Stimulated activated CD8-positive, alpha-beta memory T cell treated with anti-CD3 and anti-CD28 coated beads, Interleukin-4, amount 100 ng/mL, for 4 hours (primary cell): ENCODE measurements at regions not wholly inside any gene's neighbourhood (a gene's known extent, or its start where the extent isn't known, plus 50 kb on each side); places are given as distances from the start of the nearest gene placed in this dataset.

Experiments
- DNase-seq, 2 donors: peaks; one replicate each; pipeline ENCODE4 v3.0.0-alpha.2; 2020; ENCODE audit warnings: low read depth in 2 of 2, low spot score in 1 of 2

GRCh38 chr2:191514613-191515012, 163.3 kb upstream of the NABP1 start:
- no peak for DNase-seq

- DNase-seq = no peak
Observed at GRCh38 chr2:191515551-191515950, 162.4 kb upstream of the NABP1 start.

- DNase-seq = no peak
Observed at GRCh38 chr2:191516260-191516659, 161.7 kb upstream of the NABP1 start.

- DNase-seq = no peak
Observed at GRCh38 chr2:191521608-191522208, 156.2 kb upstream of the NABP1 start.

- DNase-seq = no peak
Observed at GRCh38 chr2:191522478-191523120, 155.3 kb upstream of the NABP1 start.

- no peak for DNase-seq
Observed at GRCh38 chr2:191526091-191526490, 151.8 kb upstream of the NABP1 start.

- DNase-seq = no peak
Observed at GRCh38 chr2:191526536-191526935, 151.4 kb upstream of the NABP1 start.

GRCh38 chr2:191526953-191527556, 150.9 kb upstream of the NABP1 start:
- no peak for DNase-seq

- DNase-seq = no peak
Observed at GRCh38 chr2:191530618-191531017, 147.3 kb upstream of the NABP1 start.

GRCh38 chr2:191533693-191534180, 144.2 kb upstream of the NABP1 start:
- DNase-seq = no peak

GRCh38 chr2:191537921-191538320, 140.0 kb upstream of the NABP1 start:
- no peak for DNase-seq

- no peak for DNase-seq
Observed at GRCh38 chr2:191538334-191538903, 139.5 kb upstream of the NABP1 start.

- no peak for DNase-seq
Observed at GRCh38 chr2:191539068-191539467, 138.9 kb upstream of the NABP1 start.

- no peak for DNase-seq
Observed at GRCh38 chr2:191540681-191541080, 137.3 kb upstream of the NABP1 start.

GRCh38 chr2:191543708-191544107, 134.2 kb upstream of the NABP1 start:
- DNase-seq = no peak

GRCh38 chr2:191544461-191545062, 133.4 kb upstream of the NABP1 start:
- DNase-seq = no peak

GRCh38 chr2:191545361-191545760, 132.6 kb upstream of the NABP1 start:
- no peak for DNase-seq

- no peak for DNase-seq
Observed at GRCh38 chr2:191552066-191552465, 125.9 kb upstream of the NABP1 start.

- DNase-seq = no peak
Observed at GRCh38 chr2:191554240-191554639, 123.7 kb upstream of the NABP1 start.

- peak; percentile 54 to 81 for DNase-seq
Observed at GRCh38 chr2:191555092-191555742, 122.7 kb upstream of the NABP1 start.

GRCh38 chr2:191556463-191556862, 121.5 kb upstream of the NABP1 start:
- no peak for DNase-seq
